SHP77 (cell line): ENCODE measurements at regions not wholly inside any gene's neighbourhood (a gene's known extent, or its start where the extent isn't known, plus 50 kb on each side); places are given as distances from the start of the nearest gene placed in this dataset.

ENCODE experiments used
- DNase-seq, 2 experiments: peaks; one replicate each; lab custom pipeline; 2025; lab: John Stamatoyannopoulos, UW

DNA sequence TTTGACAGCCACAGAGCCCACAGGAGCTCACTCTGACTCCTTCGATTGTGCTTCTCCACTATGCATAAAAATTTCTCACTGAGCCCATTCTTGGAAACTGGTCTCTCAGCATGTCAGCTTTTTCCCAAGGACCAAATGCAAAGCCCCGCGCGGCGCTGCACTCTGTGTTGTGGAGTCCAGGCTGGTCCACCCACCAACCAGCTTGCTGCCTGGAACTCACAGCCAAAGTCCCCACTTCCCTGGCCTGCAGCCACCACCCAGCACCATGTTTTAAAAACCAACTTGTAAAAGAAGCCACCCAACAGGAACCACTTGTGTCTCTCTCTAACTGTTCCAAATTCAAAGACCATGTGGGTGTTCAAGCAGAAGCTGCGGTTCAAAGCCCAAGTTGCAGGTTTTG is 124.4 kb downstream of the SPATA19 start:
- DNase-seq = no peak

DNA sequence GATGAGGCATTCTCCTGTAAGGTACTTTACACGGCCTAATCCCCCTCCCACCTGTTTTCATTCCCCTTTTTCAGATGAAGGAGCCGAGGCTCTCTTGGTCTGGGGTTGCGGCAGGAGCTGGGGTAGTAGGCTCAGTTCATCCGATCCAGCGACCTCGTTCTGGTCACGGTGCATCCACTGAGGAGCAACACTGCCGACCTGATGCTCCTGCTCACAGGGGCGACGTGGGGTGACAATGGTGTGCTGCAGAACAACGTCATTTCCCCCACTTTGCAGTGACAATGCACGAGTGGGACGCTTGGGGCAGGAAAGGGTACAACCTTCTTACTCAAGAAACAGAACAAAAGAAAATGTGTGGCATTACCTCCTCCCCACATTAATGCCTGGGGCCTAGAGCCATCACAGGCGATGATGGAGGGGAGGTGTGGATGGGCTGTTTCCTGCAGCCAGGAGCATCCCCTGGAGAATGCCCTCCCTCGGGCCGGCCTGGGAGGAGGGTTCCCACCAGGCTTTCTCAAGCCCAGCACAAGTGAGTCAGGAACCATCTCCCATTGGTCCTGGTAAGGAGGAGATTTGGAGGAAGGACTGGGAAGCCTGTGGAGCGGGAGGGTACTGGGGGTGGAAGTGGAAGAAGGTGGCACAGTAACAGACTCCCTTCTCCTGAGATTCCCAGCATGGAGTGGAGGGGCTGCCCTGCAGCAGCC is 125.6 kb downstream of the SPATA19 start:
- no peak for DNase-seq

DNA sequence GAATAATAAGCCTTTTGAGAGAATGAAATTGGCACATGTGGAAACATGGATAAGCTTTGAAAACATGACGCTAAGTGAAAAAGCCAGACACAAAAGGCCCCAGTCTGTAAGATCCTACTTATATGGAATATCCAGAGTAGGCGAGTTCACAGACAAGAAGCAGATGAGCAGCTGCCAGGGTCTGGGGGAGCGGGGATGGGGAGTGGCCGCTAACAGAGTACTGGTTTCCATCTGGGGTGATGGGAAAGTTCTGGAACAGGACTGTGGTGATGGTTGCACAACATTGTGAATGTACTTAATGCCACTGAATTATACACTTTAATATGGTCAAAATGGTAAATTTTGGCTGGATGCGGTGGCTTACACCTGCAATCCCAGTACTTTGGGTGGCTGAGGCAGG is 126.5 kb downstream of the SPATA19 start:
- DNase-seq = no peak

DNA sequence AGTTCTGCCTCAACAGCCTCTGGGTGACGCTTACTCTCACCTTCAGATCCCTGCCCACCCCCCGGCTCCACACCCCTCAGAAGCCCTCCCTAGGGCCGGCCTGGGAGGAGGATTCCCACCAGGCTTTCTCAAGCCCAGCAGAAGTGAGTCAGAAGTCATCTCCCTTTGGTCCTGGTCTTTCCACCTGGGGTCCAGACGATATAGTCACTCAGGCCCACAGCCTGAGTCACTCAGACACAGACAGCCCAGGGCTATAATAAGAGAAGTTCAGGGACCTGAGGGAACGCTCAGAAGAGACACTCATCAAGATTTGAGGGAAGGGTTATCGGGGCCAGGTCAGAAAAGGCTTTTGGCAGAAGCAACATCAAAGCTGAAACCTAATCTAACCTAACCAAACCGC is 127.1 kb downstream of the SPATA19 start:
- DNase-seq = no peak

DNA sequence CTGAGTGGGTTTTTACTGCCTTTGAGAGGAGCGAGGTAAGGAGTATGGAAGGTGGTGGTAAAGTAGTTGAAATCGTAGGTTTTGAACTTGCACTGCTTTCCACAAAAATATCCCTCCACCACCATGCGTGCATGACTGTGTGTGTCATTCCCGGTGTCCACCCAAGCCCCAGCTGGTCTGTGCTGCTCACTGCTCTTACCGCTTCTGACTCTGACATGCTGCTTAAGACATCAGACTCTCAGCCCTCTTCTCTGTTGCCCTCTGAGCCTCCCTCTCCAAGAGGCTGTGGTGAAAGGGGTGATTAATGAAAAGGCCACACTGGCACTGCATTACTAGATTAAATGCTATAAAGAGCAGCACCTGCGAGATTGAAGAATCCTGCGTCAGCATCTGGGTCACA is 128.7 kb downstream of the SPATA19 start:
- no peak for DNase-seq

DNA sequence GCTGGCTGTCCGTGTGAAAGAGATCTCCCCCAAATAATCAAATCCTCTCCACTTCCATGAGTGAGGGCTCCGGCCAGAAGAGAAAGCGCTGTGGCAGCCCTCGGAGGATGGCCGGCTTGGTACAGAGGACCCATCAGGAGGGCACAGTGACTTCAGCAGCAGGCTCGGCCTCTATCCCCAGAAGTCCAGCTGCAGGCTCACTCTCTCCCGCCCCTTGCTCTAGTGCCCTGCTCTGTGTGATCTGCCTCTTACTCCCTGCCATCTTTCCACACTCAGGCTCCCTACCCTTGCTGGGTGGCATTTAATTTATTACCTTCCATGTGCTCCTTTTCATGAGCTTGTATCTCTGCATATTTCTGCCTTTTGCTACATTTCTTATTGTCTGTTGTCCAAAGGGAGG is 129.7 kb downstream of the SPATA19 start:
- no peak for DNase-seq

DNA sequence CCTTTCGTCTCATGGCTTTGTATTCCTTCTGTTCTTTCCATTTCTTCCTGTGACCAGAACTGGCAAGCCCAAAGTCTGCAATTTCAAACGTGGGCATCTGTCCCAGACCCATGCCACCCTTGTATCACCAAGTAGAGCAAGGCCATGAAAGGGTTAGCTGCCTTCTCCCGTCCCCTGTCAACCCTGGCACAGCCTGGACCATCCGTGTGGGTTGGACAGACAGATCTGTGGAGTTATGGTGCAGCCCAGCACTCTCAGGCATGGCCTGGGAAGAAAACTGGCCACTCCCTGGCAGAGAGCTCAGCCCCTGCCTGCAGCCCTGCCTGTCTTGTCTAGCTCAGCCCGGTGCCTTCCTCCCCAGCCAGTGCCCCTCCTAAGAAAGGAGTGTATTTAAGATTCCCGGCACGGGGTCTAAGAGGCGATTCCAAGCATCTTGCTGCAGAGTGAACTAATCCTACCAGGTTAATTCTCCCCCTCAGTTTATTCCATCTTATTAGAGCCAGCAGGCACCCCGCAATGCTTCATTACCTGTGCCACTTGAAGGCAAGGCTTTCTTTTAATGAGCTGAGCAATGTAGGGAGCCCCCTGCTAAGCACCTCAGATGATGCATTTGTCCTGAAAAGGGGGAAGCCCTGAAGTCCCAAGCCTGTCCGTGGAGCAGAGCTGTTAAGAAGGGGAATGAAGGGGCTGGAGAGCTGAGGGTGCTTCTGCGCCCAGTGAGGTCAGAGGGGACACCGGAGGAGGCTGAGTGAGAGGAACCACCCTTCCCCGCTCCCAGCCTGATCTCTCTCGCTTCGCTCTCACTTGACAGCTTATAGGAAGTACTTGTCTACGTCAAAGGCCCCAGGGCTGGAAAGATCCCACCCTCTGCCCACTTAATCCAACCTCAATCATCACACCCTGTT is 130.6 kb downstream of the SPATA19 start:
- DNase-seq = no peak

DNA sequence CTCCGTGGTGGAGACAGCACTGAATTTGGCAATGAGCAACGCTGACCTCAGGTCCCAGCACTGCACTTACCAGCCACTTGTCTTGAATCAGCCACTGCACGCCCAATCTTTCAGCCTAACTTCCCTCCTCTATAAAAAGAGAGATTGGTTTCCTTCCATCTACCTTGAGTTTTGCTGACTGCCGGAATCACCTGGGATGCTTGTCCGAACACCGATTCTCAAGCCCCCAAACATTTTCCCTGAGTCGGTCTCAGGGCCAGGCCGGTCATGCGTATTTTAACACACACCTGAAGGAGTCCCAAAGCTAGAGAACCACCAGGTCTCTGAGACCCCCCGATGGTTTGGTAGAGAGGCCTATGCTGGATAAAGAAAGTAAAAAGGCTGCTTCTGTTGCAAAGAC is 131.5 kb downstream of the SPATA19 start:
- no peak for DNase-seq

DNA sequence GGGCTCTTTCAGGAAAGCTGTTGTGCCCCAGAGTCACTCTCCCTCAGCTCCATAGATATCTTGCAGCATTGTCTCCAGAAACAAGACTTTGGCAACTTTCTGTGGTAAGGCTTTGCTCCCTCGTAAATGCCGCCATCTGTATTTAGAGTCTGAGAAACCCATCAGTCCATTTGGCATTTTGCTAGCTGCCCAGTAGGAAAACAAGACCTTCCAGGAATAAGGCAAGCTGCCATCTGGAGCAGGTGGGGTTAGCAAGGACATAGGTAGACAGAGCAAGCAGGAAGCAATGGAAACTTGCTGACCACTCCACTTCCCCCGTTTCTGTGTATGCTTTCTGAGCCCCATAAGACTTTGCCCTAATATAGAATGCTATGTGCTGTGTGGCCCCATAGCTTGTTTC is 131.9 kb downstream of the SPATA19 start:
- DNase-seq = no peak

DNA sequence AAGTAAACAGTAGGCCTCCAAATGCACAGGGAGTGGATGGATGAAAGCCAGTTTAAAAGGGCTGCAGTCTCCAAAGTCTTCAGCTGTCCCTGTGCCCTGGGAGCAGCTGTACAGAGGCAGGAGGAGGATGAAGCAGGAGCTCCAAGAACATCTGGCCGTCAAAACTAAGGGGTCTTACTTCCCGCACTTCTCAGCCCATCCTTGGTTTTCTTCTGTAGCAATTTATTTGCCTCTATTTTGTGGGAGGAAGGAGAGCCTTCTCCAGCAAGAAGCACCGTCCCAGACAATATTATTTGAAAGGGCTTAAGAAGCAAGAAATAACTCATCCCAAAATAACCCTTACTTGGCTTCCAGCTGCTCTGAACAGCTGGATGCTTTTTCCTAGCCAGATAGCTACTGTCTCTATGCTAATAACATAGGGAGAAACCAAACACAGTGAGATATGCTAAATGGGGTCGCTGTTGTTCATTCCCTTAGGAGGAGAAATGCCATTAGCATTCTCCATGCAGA is 133.2 kb downstream of the SPATA19 start:
- no peak for DNase-seq

DNA sequence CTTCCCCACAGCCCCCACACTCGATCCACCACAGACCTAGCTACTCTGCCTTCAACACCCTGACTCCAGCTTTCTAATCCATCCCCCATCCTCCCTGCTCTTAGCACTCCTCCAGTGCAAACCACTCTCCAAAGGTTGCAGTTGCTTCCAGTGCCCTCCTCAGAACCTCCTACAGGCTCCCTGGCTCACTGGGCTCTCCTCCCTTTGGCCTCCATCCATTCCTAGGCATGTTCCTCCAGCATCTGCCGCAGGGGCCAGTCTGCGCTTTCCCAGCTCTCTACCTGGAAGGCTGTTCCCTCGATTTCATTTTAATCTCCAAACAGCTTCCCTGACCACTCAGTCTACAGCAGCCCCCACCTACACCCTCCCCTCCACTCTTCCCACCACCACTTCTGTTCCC is 133.8 kb downstream of the SPATA19 start:
- no peak for DNase-seq

DNA sequence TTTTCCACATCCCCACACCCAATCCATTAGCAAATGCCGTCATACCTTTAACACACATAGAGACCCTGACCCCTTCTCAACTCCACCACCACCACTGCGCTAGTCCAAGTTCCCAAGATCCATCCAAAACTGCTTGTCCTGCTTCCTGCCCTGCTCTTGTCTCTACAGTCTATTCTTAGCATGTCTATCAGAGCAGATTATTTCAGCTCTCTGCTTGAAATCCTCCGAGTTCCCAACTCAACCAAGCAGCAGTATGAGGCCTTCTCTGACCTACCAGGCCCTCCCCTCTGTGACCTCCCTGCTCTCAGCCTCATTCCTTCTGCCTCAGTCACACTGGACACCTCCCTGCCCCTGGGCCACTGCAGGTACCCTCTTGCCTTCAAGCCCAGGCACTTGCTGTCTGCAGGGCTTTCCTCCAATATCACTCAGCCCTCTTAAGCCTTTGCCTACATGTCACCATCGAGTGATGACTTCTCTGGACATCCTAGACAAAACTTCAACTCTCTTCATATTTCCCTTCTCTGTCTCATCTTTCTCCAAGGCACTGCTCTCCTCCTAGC is 134.6 kb downstream of the SPATA19 start:
- no peak for DNase-seq

DNA sequence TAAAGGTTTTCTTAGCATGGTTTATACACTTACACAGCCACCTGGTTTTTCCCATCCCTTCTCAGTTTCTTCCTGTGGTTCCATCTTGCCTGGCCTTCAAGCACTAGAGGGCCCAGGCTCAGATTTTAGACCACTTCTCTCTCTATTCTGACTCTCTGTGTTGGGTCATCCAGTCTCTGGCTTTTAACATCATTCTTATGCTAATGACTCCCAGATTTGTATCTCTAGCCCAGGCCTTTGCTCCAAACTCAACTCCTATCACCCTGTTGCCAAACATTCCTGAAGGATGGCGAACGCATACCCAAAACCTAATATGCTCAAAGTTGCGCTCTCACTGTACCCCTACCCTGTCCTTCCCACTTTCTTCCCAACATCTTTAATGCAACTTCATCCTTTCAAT is 135.1 kb downstream of the SPATA19 start:
- DNase-seq = no peak

DNA sequence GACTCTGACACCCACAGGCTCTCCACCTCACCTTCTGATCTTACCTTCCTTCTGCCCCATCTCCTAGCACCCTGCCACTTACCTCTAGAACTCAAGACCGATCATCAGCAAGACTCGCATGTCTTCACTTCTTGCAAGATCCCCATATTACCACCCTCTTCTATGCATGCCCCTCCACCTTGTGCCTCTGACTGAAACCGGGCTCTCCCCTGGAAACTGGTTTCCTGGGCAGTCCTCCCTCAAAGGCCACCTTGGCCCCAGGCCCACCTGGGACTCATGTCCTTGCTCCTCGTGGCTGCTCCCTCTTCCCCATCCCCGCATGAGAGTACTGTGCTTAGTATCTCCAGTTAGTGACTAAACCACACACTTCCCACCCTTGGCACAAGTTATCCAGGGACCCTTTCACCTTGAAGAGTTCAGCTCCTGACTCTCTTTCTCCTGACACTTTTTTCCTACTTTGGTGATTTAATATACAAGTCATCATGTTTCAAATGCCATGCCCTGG is 136.7 kb downstream of the SPATA19 start:
- no peak for DNase-seq

DNA sequence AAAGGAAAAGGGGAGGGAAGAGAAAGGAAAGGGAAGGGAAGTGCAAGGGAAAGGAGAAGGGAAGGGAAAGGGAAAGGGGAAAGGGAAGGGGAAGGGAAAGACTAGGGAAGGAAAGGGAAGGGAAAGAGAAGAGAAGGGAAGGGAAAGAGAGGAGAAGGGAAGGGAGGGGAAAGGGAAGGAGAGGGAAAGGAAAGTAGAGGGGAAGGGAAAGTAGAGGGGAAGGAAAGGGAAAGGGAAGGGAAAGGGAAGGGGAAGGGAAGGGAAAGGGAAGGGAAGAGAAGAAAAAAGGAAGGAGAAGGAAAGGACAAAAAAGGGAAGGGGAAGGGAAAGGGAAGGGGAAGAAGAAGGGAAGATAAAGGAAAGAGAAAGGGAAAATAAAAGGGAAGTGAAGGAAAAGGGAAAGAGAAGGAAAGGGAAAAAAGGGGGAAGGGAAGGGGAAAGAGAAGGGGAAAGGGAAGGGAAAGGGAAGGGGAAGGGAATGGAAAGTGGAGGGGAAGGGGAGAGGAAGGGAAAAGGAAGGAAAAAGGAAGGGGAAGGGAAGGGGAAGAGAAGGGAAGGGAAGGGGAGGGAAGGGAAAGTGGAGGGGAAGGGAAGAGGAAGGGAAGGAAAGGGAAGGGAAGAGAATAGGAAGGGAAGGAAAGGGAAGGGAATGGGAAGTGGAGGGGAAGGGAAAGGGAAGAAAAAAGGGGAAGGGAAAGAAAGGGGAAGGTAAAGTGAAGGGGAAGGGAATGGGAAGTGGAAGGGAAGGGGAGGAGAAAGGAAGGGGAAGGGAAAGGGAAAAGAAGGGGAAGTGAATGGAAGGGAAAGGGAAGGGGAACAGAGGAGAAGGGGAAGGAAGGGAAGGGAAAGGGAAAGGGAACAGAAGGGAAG is 138.2 kb downstream of the SPATA19 start:
- DNase-seq = no peak

DNA sequence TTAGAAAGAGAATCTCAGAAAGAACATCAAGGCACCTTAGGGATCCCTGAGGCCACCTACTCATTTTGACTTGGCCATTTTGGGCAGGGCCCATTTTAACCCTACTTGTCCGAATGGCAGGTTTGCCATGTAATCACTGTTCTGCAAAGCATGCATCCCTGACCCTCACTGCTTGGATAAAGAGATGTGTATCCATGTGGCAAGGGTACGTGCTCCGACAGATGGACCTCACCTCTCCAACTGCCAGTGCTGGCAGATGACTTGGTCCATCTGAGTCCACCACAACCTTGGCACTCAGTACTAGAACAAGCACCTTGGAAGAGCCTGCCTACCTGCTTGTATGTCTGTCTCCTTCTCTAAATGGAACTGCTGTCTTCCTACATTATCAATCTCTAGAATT is 139.4 kb downstream of the SPATA19 start:
- no peak for DNase-seq

DNA sequence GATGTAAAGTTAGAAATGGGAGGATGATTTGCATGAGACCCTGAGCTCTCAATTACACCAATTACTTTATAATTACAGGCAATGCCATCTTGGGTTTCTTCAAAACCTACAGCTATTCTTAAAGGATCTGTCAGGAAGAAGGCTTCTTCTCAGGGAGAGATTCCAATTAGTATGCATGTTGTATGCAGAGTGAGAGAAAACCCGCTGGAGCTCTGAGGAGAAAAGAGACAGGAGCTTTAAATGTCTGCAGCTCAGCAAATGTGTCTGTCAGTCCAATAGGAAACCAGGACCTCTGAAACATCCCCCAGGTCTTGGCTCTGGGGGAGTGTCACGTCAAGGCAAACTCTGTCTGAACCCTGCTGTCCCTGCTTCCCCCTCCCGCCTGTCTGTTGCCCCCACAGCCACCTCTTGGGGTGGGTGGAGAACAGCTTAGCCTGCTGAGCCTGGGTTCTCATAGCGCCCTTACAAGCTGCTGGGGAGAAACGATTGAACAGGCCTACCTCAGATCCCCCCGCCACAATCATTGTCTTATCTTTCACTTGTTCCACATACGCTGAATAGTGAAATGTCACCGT is 140.2 kb downstream of the SPATA19 start:
- DNase-seq = no peak

DNA sequence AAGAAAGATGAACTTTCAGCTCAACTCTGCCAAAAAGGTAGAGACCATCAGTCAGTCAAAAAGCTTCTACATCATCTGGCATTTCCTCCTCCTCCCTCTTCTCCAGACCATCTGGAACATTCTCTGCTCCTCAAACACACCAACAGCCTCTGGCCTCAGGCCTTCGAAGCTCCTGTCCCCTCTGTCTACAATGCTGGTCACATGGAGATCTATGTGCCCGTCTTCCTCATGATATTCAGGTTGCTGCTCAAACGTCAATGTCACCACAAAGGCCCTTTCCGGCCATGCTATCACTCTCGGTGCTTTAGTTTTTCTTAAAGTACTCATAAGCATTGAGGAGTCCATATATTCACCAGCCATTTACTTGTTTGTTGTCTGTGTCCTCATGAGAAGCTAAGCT is 146.2 kb downstream of the SPATA19 start:
- DNase-seq = no peak

DNA sequence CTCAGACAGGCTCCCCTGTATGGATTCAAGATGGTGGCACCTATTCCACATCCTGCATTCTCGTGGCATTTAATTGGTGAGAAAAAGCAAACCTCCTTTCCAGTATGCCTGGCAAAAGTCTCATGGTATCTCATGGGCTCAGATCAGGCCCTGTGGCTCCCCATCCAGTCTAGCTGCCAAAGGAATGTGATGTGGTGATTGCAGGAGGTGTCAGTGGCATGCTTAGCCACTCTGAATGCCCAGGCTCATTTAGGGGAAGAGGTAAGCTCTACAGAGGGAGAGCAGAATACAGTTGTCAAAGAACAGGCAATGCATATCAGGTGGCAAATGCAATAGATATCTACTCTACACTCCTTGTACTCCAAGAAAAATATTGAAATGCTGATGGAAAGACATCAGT is 146.7 kb downstream of the SPATA19 start:
- DNase-seq = no peak

DNA sequence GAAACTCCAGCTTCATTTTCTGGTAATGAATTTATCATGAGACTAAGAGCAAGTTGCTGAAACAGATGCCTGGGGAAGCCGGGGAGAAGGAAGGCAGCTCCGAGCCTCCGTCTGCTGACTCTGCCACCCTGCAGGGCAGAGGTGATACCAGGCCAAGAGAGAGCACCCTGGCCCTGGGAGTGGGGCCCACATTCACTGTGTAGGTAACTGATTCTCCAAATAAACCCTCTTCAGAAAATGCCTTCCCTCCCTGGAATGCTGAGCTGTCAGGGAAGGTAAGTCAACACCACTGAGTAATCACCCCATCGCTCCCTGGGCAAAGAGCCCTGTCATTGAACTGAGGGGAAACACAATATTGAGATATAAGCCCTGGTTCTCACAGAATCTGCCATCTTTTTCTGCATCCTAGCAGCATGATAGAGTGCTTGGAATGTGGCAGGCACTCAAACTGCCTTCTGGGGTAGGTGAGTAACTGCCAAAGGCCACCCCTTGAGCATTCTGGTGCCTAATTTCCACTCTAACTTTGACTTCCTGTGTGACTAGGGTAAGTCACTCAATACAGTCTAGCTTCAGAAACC is 147.6 kb downstream of the SPATA19 start:
- no peak for DNase-seq

DNA sequence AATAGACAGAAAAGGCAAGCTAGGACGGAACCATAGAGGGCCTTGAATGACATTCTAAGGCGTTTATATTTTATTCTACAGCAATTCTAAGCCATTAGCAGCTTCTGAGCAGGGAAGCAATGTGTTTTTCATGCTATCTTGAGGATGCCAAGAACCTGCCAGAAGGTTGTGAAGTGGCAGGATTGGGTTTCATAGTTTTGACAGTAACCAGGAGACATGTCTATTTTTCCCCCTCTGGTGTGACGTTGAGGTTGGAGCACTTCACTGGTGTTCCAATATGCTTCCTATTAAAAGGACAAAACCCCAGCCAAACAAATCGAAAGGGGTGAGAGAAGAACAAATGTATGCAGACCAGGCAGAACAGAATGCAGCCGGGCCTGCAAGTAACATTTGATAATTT is 148.2 kb downstream of the SPATA19 start:
- no peak for DNase-seq
